ENCODE measurements at regions not wholly inside any gene's neighbourhood (a gene's known extent, or its start where the extent isn't known, plus 50 kb on each side); places are given as distances from the start of the nearest gene placed in this dataset.

GRCh38 chr13:85228692-85229091, 570.5 kb downstream of the SLITRK6 start:
- no peak for TF ChIP-seq CTCF (IDR thresholded peaks at IDR 0.05 in 2 of 3, conservative IDR thresholded peaks at IDR 0.05 in 1 of 3; ENCODE audit: borderline replicate concordance in 1 of 3, insufficient read depth in 1 of 3, low read depth in 2 of 3, low read length in 2 of 3)
- no peak for TF ChIP-seq SIN3A (IDR thresholded peaks at IDR 0.05; ENCODE audit: low read depth)
- TF ChIP-seq EZH2 (IDR thresholded peaks at IDR 0.05), result no peak

Measured in HCT116 (cell line).